GM19395 (cell line): ENCODE measurements at regions not wholly inside any gene's neighbourhood (a gene's known extent, or its start where the extent isn't known, plus 50 kb on each side); places are given as distances from the start of the nearest gene placed in this dataset.
"Not testable (repeated sequence)": the region's sequence is repeated elsewhere in the genome, so short reads cannot be mapped to it uniquely, and the experiment has no call there.

ENCODE experiments used
- ATAC-seq: cut with Tn5 transposase; IDR thresholded peaks from one replicate; pipeline ENCODE4 v1.9.1; 2021; ENCODE audit warnings: mild to moderate bottlenecking, moderate library complexity; ENCODE audit not compliant: unreplicated experiment

DNA sequence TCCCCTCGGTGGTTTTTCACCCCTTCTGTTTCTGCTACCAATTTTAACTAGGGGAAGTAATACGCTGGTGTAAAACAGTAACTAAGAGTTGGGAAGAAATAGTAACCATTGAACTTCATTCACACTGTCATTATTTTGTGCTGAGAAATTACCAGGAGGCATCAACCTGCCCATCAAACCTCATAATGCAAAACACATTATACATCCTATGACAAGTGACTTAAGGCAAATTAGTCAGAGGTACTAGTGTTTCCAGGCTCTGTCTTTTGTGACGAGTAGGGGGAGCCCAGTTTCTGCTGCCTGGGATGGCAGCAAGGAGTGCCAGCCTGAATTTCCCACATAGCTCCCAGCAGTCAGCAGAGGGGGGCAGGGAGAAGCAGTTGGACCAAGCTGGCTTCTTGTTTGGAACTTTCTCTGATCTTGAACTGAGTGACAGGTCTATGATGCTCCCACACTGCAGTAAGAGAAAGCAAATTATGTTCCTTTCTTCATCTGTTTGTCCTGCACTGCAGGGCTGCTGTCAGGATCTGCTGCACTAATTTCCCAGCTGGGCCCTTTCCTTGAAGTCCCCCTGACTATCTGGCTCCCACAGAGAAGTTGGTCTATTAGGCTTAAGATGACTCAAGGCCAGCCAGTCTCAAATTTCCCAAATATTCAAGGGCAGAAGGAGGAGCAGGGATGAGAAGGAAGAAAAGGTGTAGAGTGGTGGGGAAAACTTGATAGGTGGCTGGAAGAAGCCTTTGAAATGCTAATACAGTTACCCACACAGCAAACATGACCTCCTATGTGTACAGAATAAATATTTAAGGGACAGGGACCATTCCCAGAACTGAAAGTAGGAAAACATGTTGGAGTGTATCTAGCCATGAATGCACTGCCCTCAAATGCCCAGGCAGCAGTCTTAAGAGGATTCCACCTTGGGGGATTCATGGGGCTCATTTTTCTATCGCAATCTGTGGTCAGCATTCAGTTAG lies 322.8 kb downstream of the SEC16B start:
- ATAC-seq = no peak

DNA sequence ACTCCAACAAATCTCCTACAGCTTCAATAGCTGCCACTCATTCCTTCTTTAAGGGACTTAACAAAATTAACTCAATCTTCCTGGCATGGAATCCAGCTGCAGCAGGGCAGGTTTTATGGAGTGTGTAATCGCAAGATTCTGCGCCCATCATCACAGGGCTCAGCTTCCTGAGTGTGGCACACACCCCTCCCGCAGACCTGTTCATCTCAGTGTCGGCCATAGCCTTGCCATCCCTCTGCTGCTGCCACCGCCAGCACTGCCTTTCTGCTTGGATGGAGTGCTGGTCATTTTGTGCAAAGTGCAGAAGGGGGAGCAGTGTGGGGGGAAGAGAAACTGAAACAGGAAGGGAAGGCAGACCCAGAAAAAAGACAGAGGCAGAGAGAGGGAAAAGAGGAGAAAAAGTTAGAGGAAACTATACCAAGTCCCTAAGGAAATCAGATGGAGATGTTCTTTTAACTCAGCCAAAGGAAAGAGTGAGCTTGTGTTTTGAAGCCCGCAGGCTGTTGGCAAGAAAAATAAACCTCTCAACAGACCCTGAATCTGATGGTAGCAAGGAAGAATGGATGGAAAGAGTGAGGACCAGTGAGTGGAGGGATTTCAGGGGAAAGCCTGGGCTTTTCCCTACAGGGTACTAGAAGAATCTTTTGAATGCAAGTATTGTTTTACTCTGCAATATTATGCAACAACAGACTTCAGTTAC lies 324.2 kb downstream of the SEC16B start:
- ATAC-seq = no peak

DNA sequence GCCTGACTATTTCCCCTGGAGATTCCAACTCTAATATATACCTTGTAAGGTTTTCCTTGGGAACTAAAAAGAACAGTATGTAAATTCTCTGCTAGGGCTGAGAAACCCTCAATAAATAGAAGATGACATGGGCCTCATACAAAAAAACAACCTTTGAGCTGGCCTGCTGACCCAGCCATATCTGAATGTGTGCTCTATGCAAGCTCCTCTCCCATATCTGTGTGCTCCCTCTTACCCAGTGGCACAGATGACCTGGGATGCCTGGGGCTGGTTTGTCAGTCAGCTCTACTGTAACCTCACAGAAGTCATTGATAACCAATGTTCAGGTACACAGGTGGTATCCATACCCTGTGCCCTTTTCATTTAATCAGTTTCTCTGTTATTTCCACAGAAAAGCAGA lies 329.2 kb downstream of the SEC16B start:
- ATAC-seq = no peak

DNA sequence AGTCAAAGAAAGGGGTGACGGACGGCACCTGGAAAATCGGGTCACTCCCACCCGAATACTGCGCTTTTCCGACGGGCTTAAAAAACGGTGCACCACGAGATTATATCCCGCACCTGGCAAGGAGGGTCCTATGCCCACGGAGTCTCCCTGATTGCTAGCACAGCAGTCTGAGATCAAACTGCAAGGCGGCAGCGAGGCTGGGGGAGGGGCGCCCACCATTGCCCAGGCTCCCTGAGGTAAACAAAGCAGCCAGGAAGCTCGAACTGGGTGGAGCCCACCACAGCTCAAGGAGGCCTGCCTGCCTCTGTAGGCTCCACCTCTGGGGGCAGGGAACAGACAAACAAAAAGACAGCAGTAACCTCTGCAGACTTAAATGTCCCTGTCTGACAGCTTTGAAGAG lies 335.7 kb downstream of the SEC16B start:
- not testable (repeated sequence) for ATAC-seq

DNA sequence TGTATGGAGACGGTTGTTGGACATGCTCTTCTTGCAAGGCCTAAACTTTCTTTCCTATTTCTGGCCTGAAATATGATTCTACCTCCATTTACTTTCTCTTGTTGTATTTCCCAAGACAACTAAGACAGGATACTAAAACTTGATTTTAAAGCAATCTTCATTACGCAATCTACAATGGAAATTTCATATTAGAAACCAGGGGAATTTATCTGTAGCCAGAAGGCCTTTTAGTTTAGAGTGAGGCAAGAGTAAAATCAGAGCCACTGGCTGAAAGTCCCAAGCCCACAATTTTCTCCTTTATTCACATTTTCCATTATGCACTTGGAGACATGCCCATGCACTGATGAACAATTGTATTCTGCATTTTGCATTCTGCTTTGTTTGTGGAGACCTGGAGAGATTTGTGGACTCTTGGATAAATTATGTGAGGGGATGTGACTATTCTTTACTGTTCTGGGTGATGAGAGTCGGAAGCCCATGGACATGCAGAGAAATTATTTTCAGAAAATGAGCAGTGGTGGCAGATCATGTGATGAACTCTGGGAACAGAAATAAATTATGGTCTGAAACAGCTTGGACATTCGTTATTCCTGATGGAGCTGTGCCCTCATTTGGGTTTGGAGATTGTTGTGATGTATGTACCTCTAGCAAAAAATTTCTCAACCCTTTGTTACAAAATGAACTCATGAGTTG lies 336.8 kb downstream of the SEC16B start:
- no peak for ATAC-seq

DNA sequence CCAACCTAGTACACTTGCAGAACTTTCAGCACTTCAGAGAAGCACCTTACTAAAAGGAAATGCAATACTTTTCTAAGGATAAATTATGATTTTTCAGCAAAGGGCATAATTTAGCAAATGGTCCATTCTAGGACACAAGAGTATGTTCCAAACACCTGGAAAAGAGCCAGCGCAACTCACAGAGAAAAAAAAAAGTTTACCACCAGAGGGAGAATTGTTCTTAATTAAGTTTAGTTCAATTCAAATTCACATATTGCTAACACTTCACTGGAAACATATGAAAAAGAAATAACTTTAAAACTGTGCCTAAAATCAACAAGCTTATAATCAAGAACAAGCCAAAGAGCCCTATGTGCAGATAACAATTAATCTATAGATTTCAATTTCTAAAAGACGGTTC lies 338.1 kb downstream of the SEC16B start:
- ATAC-seq = no peak

DNA sequence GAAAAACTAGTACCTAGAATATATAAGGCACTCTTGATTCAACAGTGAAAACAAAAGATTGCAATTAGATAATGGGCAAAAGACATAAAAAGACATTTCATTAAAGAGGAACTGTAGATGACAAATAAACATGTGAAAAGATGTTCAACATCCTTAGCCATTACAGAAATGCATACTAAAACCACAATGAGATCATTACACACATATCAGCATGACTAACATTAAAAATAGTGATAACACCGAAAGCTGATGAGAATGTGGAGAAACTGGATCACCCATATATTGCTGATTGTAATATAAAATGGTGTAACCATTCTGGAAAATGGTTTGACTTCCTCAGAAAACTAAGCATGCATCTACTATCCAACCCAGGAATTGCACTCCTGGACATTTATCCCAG lies 340.3 kb downstream of the SEC16B start:
- no peak for ATAC-seq

DNA sequence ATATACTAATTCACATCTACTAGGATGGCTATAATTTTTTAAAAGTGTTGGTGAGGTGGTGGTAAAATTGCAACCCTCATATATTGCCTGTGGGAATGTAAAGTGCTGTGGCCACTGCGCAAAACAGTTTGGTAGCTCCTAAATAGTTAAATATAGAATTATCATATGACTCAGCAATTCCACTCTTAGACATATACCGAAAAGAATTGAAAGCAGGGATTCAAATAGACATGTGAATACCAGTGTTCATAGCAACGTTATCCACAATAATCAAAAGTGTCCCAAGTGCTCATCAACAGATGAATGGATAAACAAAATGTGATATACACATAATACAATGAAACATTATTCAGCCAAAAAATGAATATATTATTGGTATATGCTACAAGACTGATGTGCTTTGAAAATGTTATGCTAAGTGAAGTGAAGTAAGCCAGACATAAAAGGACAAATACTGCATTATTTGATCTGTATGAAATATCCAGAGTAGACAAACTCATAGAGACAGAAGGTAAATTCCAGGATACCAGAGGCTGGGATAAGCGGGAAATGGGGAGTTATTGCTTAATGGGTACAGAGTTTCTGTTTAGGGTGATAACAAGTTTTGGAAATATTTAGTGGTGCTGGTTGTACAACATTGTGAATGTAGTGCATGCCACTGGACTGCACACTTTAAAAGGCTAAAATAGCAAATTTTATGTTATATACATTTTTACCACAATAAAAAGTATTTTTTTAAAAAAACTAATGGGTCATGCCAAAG lies 342.5 kb downstream of the SEC16B start:
- no peak for ATAC-seq

DNA sequence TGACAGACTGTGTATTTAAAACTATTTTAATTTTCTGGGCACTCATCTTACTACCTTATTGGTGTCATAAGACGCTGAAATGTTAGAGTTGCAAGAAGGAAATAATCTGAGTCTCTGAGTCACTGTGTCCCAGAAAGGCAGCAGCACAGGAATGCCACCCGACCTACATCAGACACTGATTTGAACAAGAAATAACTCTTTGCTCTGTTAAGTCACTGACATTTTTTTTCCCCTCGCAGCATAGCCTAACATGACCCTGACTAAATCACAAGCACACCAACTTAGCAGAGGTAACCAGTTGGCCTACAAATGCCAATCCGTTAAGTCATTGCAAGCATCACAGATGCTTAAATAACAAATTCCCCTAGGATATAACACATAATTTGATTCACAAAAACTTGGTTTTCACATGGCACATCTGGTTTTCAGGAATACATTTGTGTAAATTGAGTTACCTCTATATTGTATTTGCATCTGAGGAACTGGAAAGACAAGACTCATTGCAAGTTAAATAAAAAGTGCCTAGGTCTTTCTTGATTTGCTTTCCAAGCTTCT lies 349.1 kb downstream of the SEC16B start:
- ATAC-seq = no peak

DNA sequence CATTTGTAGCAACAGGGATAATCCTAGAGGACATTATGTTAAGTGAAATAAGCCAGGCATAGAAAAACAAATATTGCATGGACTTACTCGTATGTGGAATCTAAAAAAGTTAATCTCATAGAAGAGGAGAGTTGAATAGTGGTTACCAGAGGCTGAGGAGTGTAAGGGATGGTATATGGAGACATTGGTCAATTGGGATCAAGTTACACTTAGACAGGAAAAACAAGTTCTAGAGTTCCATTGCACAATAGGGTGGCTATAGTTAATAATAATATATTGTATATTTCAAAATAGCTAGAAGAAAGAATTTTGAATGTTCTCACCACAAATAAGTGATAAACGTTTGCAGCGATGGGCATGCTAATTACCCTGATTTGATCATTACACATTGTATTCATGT lies 354.6 kb downstream of the SEC16B start:
- ATAC-seq = no peak

DNA sequence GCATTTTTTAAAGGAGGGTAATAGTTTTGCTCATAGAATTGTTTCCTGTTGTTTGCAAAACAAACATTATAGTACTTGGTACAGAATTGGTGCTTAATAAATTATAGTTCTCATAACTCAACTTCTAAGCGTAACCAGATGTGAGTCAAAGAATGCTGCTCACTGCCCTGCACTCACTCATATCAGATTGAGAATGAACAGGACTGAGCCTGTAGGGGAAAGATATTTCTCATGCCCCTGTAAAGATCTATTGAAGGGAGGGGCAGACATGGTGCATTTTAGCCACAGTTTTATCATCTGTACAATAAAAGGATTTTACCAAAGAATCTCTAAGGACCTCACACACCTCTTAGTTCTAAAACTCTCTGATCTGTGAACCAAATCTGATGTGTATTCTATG lies 358.5 kb downstream of the SEC16B start:
- no peak for ATAC-seq

DNA sequence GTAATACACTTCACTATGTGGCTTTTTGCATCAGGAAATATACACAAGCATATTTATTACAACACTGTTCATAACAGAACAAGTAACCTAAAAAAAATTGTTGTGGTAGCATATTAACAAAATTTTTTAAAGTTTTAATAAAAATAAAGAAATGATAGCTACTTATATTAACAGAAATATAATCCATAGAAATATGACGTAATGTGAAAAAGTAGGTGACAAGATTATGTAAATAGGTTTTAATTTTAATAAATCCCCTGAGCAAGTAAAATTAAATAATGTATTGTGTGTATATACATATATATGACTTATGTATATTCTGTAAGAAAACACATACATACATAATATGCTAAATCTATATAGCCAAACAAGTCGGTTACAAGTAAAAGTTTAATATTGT lies 359.9 kb downstream of the SEC16B start:
- no peak for ATAC-seq

DNA sequence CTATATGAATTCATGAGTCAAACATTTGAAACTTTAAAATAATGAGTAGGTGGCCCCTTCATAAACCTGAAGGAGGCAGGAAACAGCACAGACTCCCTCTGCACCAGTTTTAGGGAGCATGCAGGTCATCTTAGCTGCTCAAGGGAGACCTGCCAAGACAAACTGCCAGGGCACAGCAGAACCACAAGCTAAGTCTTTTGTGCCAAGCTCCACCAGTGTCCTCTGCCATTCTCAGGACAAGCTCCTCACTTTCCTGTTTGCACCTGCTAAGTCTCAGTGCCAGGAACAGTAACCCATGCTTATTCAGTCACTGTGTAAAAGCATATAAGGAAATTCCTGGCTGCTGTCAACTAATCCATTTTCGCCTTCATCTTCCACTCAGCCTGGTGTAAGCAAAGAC lies 368.9 kb downstream of the SEC16B start:
- ATAC-seq = no peak

DNA sequence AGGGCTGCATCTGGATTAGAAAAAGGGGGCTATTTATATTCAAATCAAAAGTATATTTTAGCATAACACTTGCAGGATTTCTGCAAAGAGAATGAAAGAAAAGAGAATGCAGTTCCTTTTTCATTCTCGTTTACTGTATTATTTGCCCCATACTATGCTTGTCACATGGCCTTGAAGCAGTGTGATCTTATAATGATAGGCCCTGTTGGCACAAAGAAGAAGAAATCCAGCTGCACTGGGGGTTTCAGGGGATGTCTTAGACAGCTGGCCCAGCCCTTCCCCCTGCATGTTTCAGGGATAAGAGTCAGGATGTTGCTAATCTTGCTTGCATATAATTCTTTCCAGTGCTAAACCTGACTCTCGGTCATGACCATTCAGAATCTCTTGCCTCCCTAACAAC lies 369.5 kb downstream of the SEC16B start:
- ATAC-seq = no peak

DNA sequence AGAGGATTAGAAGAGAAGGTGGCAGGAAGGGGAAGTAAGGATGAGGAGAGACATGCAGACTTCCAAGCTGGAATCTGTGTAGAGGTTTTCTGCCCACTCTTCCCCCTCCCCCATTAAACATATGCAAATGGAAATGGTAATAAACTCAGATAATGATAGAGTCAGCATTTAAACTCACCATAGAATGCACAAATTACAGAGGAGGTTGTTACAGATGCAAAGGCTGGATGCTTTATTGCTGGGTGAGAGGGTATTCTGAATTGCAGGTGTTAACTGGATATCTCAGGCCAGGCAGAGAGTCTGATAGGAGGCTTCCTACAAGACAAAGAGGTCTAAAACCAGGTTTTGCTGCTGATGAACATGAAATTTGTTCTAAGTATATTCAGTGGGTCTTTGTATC lies 372.5 kb downstream of the SEC16B start:
- ATAC-seq = no peak

DNA sequence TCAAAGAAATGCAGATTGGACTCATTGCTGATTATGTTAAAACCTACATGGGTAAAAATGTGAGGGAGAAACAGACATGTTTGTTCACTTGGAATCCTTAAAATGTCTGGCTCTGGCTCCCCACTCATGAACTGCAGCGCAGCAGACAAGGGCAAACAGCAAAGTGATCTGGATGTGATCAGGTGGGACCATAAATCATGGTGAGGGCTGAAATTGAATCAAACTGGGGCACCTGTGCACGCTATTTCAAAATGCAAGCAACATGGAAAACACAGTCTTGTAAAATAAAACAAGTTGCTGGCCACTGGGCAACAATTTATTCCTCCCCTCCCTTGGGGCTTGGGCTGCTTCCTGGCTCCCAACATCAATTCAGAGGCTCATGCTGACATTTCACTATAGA lies 373.4 kb downstream of the SEC16B start:
- no peak for ATAC-seq

DNA sequence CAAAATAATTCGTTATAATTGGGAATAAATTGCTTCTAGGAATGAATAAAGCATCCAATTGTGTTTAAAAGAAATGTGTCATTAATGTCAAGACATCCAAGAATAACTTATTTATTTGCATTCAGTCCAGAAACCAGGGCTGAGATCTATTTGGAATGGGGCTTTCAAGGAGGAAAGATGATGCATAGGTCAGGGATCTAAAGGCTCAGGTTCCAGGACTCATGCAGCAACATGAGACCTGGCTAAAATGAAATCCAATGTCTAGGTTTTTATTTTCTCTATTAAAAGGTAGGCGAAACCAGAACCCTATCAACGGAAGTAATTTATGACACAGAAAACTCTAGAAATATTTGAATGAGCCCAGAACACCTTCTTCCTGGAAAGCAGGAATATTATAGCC lies 376.8 kb downstream of the SEC16B start:
- no peak for ATAC-seq

DNA sequence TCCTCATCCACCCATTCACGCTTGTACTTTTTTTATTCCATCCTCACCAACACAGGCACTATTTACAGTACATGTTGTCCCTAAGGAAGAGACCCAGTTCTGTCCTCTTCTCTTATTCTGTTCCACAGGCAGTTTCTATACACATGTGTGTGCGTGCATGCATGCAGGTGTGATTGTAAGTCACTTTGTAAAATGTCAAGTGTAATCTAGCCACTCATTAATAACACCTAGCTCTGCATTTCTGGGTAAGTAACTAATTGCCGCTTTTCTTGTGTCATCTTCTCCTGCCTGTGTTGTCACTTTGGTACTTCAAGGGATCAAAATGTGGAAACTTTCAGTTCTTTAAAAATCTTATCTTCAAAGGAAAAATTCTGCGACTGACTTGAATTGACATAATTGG lies 377.2 kb downstream of the SEC16B start:
- no peak for ATAC-seq

DNA sequence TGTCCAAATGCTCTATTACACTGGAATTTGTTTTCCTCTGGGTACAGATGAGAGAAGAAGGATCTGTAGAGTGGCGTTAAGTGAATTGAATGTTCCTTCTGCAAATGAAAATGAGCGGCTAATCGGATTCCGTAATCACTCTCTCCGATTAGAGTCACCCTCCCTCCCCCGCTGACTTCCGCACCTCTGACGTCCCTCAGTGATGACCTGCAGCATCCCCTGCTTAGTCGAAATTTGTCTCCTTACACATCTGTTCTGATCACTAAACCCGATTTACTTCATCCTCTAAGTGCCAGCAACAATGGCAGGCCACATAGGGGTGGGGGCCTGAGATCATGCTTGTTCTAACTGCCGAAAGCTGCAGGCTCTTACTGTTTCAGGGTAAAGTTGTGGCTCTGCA lies 378.7 kb downstream of the SEC16B start:
- no peak for ATAC-seq

DNA sequence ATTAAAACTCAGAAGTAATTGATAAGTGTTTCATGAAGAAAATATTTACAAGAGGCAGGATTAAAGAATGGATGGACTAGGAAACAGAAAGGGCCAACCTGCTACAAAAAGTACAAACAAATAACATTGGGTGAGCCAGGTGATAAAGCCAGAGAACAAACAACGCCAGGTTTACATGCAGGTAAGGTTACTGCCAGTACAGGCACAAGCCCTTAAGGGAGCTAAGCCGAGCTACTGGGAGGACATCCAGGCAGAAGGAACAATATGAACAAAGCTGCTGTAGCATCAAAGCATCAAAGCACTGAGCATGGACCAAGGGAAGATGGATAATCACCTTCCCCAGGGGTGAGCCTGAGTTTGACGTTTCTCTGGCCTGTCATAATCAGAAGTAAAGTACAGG lies 380.7 kb downstream of the SEC16B start:
- ATAC-seq = no peak

DNA sequence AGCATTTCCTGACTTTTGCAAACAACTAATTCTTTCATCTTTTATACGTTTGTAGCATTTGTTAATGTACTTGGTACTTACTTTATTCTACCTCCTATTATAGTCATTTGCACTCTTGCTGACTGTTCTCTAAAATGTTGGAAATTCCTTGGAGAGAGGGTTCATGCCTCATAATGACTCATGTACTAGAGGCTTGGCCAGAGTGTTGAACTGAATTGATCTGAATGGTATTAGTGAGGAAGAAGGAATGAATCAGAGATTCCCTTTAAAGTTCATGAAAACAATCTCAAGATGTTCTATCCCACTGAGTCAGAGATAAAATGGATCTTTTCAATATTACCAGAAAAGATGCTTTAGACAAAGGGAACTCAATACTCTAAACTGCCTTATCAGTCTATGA lies 383.4 kb downstream of the SEC16B start:
- no peak for ATAC-seq
